ENCODE measurements at regions not wholly inside any gene's neighbourhood (a gene's known extent, or its start where the extent isn't known, plus 50 kb on each side); places are given as distances from the start of the nearest gene placed in this dataset.
"Not testable (repeated sequence)": the region's sequence is repeated elsewhere in the genome, so short reads cannot be mapped to it uniquely, and the experiment has no call there.

GRCh38 chr2:17460371-17461086 lies 57.7 kb downstream of the RAD51AP2 start:
- in situ Hi-C loops (cut with MboI; ENCODE audit: low sequenced_read_pairs) = no loop called here

DNA sequence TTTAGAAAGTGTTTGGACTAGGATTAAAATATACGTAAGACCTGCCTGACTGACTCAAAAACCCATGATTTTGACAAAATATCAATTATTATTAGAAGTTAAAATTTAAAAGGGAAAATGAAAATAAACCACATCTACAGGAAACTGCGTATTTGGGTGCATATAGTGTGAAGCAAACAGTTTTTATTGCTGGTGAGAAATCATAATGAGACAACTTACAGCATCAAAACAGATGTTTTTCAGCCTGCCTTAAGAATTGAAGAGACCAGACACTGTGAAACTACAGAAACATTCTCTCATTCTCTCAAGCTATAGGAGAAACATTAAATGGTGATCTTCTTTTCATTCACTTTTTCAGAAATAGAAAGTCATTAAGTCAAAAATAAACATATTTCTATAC lies 62.9 kb downstream of the RAD51AP2 start:
- in situ Hi-C loops (cut with MboI; ENCODE audit: low sequenced_read_pairs) = no loop called here

DNA sequence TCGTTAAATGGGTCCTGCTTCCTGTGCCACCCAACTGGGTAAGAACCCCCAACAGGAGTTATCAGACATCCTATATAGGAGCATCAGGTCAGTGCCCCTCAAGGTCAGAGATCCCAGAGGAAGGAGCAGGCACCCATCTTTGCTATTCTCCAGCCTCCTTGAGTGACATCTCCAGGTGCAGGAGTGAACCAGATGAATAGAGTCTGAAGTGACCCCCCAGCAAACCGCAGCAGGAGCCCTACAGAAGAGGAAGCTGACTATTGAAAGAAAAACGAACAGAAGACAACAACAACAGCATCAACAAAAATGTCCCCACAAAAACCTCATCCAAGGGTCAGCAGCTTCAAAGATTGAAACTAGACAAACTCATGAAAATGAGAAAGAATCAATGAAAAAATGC lies 72.0 kb downstream of the RAD51AP2 start:
- in situ Hi-C loops (cut with MboI; ENCODE audit: low sequenced_read_pairs) = not testable (repeated sequence)

GRCh38 chr2:17445744-17446143 lies 72.5 kb downstream of the RAD51AP2 start:
- in situ Hi-C loops (cut with MboI; ENCODE audit: low sequenced_read_pairs) = no loop called here

DNA sequence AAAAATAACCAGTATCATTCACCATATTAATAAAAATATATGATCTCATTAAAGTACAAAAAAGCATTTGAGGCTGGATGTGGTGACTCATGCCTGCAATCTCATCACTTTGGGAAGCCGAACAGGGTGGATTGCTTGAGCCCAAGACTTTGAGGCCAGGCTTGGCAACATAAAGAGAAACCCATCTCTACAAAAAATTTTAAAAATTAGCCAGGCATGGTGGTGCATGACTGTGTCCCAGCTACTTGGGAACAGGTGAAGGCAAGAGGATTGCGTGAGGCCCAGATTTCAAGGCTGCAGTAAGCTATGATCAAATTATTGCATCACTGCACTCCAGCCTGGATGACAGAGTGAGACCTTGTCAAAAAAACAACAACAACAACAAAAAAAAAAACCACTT lies 75.9 kb downstream of the RAD51AP2 start:
- in situ Hi-C loops (cut with MboI; ENCODE audit: low sequenced_read_pairs) = no loop called here

GRCh38 chr2:17441790-17442189 lies 76.5 kb downstream of the RAD51AP2 start:
- in situ Hi-C loops (cut with MboI; ENCODE audit: low sequenced_read_pairs) = no loop called here

GRCh38 chr2:17441055-17441771 lies 77.0 kb downstream of the RAD51AP2 start:
- in situ Hi-C loops (cut with MboI; ENCODE audit: low sequenced_read_pairs) = no loop called here

DNA sequence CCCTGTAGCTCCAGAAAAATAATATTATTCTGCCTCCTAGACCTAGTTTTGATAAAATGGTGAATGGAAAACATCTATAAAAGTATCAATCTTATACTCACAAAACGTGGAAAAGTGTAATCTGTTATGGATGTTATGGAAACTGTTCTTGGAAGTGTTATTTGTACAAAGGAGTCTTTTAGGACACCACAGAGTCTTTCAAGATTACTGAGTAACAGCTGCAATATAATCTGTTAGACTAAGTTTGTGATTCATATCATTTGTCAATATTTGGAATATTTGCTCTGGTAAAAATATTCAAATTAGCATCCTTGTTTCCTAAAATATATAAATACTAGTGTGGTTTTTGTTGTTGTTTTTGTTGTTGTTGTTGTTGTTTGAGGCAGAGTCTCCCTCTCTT lies 87.9 kb downstream of the RAD51AP2 start:
- in situ Hi-C loops (cut with MboI; ENCODE audit: low sequenced_read_pairs) = no loop called here

- in situ Hi-C loops (cut with MboI; ENCODE audit: low sequenced_read_pairs) = no loop called here
Observed at GRCh38 chr2:17429130-17429529, 89.1 kb downstream of the RAD51AP2 start.

DNA sequence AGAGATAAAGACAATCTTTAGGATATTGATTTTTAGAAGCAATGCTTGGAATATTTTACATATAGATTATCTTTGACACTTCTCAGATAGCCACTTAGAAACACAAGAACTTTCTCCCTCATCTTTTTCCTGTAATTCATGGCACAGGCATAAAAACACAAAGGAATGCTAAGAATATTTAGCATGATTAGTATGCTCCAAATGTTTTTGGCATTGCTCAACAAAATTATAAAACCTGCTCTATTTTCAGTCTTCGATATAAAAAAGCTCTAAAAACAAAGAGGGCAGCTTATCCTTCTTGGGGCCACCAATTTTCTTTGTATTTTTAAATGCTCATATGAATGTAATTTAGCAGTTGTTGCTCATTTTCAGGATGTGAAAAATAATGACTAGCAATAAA lies 90.8 kb downstream of the RAD51AP2 start:
- in situ Hi-C loops (cut with MboI; ENCODE audit: low sequenced_read_pairs) = no loop called here

DNA sequence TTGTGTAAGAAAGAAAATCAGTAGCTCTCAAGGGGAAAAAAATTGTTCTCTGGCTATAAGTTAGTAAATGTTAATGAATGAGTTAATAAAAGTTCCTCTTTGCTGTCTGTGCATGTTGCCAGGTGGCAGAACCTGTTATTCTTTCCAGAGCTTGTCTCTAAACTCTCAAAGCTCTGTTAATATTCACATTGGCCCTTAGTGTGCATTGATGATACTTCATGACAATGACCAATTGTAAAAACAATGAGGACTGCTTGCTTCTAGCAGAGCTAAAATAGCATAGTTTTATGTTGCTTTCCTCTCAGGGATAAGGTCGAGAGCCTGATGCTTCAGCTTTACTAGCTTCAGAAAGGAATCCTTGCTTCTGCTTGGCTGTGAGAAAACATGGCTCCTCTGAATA lies 91.5 kb downstream of the RAD51AP2 start:
- in situ Hi-C loops (cut with MboI; ENCODE audit: low sequenced_read_pairs) = no loop called here

DNA sequence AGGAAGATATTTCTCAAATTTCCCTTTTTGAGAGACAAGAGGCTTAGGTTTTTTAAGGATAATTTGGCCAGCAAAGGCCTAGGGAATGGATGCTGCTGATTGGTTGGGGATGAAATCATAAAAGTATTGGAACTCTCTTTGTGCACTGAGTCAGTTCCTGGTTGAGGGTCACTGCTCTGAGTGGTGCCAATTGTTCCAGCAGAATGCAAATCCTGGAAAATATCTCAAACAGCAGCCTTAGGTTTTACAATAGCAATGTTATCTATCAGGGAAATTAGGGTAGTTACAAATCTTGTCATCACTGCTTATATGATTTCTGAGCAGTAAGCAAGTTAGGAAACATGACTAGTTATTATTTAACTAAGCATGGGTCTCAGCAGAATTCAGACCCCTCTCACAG lies 96.2 kb downstream of the RAD51AP2 start:
- in situ Hi-C loops (cut with MboI; ENCODE audit: low sequenced_read_pairs) = no loop called here

DNA sequence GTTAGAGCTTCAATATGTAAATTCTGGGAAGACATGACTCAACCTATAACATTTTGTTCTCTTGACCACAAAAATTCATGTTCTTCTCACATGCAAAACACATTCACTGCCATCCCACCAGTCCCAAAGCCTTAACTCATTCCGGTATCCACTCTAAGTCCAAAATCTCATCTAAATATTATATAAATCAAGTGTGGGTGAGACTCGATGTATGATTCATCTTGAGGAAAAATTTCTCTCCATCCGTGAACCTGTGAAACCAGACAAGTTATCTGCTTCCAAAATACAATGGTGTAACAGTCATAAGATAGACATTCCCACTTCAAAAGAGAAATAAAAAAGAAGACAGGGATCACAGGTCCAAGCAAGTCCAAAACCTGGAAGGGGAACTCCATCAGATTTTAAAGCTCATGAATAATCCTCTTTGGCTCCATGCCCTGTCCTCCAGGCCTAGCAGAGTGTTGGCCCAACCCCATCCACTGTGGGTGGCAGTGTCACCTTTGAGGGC lies 101.3 kb downstream of the RAD51AP2 start:
- in situ Hi-C loops (cut with MboI; ENCODE audit: low sequenced_read_pairs) = no loop called here

DNA sequence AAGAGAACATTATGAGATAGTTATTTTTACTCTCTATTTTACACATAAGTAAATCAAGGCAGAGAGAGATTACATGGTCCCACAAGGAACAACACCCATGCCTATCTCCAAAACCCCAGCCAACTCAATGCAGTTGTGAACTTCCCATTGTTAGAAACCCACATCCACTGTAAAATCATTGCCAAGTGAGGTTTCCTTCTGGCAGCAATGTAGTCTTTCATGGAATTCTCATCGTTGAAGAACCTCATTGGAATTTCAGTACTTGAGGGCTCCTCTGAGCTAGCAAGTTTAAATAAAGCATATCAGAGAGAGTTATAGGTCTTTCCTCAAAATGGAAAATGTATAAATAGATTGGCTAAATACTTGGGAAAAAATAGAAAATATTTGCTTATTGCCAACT lies 105.2 kb downstream of the RAD51AP2 start:
- in situ Hi-C loops (cut with MboI; ENCODE audit: low sequenced_read_pairs) = no loop called here

DNA sequence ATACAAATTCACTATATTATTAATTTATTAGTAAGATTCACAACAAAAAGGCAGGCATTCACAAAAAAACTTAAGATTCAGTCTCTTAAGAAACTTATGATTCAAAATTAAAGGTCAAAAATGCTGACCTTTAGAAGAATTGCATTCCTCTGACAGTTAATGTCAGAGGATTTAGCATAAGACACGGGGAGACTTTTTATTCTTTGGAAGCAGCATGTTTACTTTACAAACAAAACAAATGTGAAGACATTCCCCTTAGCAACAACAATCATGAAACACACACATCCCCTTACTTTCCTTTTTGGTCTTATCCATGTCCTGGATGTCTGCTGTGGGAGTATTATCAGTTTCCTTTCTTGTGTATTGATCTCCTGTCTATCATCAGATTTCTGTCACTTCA lies 117.1 kb downstream of the RAD51AP2 start:
- in situ Hi-C loops (cut with MboI; ENCODE audit: low sequenced_read_pairs) = no loop called here

DNA sequence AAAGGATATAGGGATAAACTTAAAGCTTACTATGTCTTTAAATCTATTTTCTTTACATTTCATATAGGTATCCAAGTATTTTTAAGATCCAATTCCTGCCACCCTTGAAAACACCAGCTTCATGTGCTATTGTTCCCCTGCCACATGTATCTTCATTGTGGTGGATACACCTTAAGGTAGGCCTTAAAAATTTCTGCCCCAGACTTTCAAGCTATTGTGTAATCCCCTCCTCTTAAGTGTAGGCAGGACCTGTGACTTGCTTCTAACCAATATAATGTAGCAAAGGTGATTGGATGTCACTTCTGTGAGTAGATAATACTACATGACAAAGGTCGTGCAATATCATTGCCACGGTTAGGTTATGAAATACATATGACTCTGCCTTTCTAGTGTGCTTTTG lies 119.5 kb downstream of the RAD51AP2 start:
- in situ Hi-C loops (cut with MboI; ENCODE audit: low sequenced_read_pairs) = no loop called here

DNA sequence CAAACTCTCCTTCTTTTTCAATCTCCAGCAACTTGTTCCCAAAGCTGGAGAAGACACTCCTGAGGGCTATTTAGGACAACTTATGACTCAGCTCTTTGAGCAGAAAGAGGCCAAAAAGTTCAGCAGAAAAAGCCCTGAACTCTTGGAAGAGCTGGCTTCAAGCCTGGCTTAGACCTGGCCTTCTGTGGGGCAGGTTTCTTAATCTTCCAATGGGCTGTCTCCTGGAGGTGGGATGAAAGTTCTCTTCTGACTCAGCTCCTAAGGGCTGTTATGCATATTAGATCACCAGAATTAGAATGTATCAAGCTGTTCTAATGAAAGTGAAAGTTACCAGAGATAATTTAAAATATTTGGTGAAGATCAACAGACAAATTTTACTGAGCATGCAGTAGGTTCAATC lies 129.4 kb downstream of the RAD51AP2 start:
- in situ Hi-C loops (cut with MboI; ENCODE audit: low sequenced_read_pairs) = no loop called here

GRCh38 chr2:17387591-17387990 lies 130.6 kb downstream of the RAD51AP2 start:
- in situ Hi-C loops (cut with MboI; ENCODE audit: low sequenced_read_pairs) = no loop called here

- in situ Hi-C loops (cut with MboI; ENCODE audit: low sequenced_read_pairs) = no loop called here
Observed at GRCh38 chr2:17386771-17387170, 131.5 kb downstream of the RAD51AP2 start.

DNA sequence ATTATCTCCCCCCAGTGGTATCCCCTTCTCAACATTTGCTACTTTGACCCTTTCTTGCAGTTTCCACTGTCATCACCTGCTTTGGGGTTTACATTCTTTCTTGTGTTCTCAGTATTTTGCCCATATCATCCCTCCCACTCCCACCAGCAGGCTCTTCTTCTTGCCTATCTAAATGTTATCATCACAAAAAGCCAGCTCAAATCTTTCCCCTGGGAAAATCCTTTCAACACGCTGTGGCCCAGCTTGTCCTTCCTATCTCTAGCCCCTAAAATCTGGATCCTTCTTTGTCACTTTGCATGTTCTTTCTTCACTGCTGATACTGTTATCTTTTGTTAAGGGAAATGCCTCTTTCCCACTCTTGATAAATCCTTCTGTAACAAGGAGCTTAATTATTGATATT lies 138.2 kb downstream of the RAD51AP2 start:
- in situ Hi-C loops (cut with MboI; ENCODE audit: low sequenced_read_pairs) = no loop called here

DNA sequence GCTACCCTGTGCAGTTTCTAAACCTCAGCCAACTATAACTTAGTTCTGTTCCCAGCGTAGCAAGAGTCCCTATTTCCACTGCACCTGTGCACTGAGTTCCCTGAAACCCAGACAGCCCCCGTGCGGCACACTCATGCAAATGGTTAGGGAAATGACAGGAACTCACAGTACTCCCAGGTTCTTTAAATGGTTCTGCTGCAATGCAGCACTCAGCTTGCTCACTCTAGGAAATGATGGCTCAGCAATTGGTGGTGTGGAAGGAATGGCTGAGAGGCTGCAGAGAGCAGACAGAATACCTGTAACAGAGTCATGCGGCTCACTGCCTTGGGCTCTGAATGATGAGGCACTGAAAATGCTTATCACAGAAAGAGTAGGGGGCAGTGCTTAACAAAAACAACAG lies 143.0 kb downstream of the RAD51AP2 start:
- in situ Hi-C loops (cut with MboI; ENCODE audit: low sequenced_read_pairs) = no loop called here

GRCh38 chr2:17373741-17374140 lies 144.5 kb downstream of the RAD51AP2 start:
- in situ Hi-C loops (cut with MboI; ENCODE audit: low sequenced_read_pairs) = no loop called here

Data from HL-60/S4 treated with retinoic acid at 250 ng/mL for 4 days and 3 days (cell line).